Vagina (tissue), 2 donors: ENCODE measurements at regions not wholly inside any gene's neighbourhood (a gene's known extent, or its start where the extent isn't known, plus 50 kb on each side); places are given as distances from the start of the nearest gene placed in this dataset.
"Not testable (repeated sequence)": the region's sequence is repeated elsewhere in the genome, so short reads cannot be mapped to it uniquely, and the experiment has no call there.

Source experiments
- DNase-seq, 2 donors: peaks; one replicate each; pipeline ENCODE4 v3.0.0-alpha.2; 2017; ENCODE audit errors: extremely low spot score in 2 of 2
- H3K27ac ChIP-seq: fragments of 200-600 bp; sonication (generic); one replicate; pipeline ENCODE4 v1.5.1; 2019
- H3K27me3 ChIP-seq: fragments of 200-600 bp; sonication (generic); one replicate; pipeline ENCODE4 v1.5.1; 2019
- H3K36me3 ChIP-seq, 2 donors: fragments of 200-600 bp; sonication (generic); one replicate each; pipeline ENCODE4 v1.5.1; 2017 to 2019
- H3K4me1 ChIP-seq: fragments of 200-600 bp; sonication (generic); one replicate; pipeline ENCODE4 v1.5.1; 2019
- H3K4me3 ChIP-seq, 2 donors: fragments of 200-600 bp; sonication (generic); 1 replicate in 1 of 2; 2 replicates in 1 of 2; pipeline ENCODE4 v1.5.1; 2016 to 2019
- H3K9me3 ChIP-seq: fragments of 200-600 bp; sonication (generic); one replicate; pipeline ENCODE4 v1.5.1; 2019
- CTCF ChIP-seq, 3 experiments: fragments of 450-650 bp in 2 of 3; fragments of 200-600 bp in 1 of 3; sonication (generic) in 1 of 3; IDR thresholded peaks; one replicate each; pipeline ENCODE4 v1.5.1; 2017 to 2019; ENCODE audit warnings: antibody characterized with exemption in 3 of 3, mild to moderate bottlenecking in 2 of 3, moderate library complexity in 2 of 3
- POLR2A ChIP-seq, 2 donors: fragments of 450-650 bp; IDR thresholded peaks; one replicate each; pipeline ENCODE4 v1.6.1; 2017; ENCODE audit warnings: antibody characterized with exemption in 2 of 2, mild to moderate bottlenecking in 2 of 2, moderate library complexity in 2 of 2
- POLR2AphosphoS5 ChIP-seq, 2 donors: sonication (generic); formaldehyde crosslinking; IDR thresholded peaks; one replicate each; pipeline ENCODE4 v1.9.0; 2017; ENCODE audit warnings: antibody characterized with exemption in 2 of 2, mild to moderate bottlenecking in 2 of 2, low read depth in 1 of 2; ENCODE audit not compliant: insufficient read depth in 1 of 2
- intact Hi-C: fragments of 100-400 bp; cut with DNase I; formaldehyde crosslinking; loops from one replicate; pipeline ENCODE4 v1.15.1; 2023

DNA sequence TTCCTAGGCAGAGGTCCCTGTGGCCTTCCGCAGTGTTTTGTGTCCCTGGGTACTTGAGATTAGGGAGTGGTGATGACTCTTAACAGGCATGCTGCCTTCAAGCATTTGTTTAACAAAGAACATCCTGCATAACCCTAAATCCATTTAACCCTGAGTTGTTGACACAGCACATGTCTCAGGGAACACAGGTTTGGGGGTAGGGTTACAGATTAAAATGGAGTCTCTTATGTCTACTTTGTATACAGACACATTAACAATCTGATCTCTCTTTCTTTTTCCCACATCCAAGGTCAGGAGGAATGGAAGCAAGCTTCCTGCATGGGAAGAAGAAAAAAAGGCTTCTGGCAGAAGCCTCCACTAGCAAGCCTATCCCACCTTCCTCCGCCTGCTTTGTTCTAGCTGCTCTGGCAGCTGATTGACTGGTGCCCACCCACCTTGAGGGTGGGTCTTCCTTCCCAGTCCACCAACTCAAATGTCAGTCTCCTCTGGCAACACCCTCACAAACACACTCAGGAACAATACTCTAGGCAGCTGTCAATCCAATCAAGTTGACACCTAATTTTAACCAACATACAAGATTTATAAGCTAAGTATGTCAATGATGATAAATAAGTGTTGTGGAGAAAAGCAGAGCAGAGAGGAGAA lies 176.5 kb upstream of the CCZ1B start:
- no peak for TF ChIP-seq CTCF (IDR thresholded peaks at IDR 0.05)
- TF ChIP-seq POLR2AphosphoS5 (IDR thresholded peaks at IDR 0.05; ENCODE audit: insufficient read depth in 1 of 2, low read depth in 1 of 2): no peak
- TF ChIP-seq POLR2A (IDR thresholded peaks at IDR 0.05): no peak
- Histone ChIP-seq H3K9me3 (no peaks in the 10 kb centered on the region), H3K27ac (no peak overlapping the region), H3K36me3 (no peaks in the 10 kb centered on the region), H3K4me1 (no peaks in the 10 kb centered on the region), H3K27me3 (no peaks in the 10 kb centered on the region), H3K4me3 (no peak overlapping the region)
- intact Hi-C loops: no loop called here
- DNase-seq: no peak

DNA sequence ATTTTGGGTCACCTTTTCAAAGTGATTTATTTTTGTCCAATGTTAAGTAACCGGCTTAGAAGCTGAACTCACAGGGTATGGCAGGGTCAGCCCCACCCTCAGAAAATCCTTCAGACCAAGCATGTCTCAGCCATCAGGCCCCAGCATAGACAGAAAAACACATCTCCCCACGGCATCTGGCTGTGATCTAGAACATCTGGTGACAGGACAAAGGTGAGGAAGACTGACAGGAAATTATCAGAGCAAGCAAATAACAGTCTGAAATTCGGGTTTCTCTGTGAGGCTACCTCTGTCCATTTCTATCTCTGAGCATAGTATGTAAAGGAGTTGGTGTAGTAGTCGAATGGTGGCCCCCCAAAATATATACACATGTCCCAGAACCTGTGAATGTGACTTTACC lies 177.0 kb upstream of the C1GALT1 start:
- H3K27me3 ChIP-seq: no peaks in the 10 kb centered on the region
- no peaks in the 10 kb centered on the region for H3K36me3 ChIP-seq
- DNase-seq: no peak
- no peak for TF ChIP-seq CTCF (IDR thresholded peaks at IDR 0.05)
- no peak for TF ChIP-seq POLR2A (IDR thresholded peaks at IDR 0.05)
- no peak for TF ChIP-seq POLR2AphosphoS5 (IDR thresholded peaks at IDR 0.05; ENCODE audit: insufficient read depth in 1 of 2, low read depth in 1 of 2)
- no peak overlapping the region for H3K27ac ChIP-seq
- H3K9me3 ChIP-seq: no peaks in the 10 kb centered on the region
- no peak overlapping the region for H3K4me3 ChIP-seq
- H3K4me1 ChIP-seq: no peaks in the 10 kb centered on the region
- intact Hi-C loops: no loop called here

DNA sequence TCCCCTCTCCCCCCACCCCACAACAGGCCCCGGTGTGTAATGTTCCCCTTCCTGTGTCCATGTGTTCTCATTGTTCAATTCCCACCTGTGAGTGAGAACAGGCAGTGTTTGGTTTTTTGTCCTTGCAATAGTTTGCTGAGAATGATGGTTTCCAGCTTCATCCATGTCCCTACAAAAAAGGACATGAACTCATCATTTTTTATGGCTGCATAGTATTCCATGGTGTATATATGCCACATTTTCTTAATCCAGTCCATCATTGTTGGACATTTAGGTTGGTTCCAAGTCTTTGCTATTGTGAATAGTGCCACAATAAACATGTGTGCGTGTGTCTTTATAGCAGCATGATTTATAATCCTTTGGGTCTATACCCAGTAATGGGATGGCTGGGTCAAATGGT lies 176.4 kb upstream of the C1GALT1 start:
- H3K27me3 ChIP-seq, DNase-seq, intact Hi-C loops, H3K9me3 ChIP-seq, H3K4me3 ChIP-seq, H3K4me1 ChIP-seq, H3K27ac ChIP-seq, H3K36me3 ChIP-seq: not testable (repeated sequence)

DNA sequence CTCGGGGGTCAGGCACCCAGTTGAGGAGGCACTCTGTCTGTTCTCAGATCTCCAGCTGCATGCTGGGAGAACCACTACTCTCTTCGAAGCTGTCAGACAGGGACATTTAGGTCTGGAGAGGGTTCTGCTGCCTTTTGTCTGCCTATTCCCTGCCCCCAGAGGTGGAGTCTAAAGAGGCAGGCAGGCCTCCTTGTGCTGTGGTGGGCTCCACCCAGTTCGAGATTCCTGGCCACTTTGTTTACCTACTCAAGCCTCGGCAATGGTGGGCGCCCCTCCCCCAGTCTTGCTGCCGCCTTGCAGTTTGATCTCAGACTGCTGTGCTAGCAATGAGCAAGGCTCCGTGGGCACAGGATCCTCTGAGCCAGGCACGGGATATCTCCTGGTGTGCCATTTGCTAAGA lies 171.1 kb upstream of the C1GALT1 start:
- H3K4me1 ChIP-seq, H3K36me3 ChIP-seq, H3K27ac ChIP-seq, H3K27me3 ChIP-seq, H3K9me3 ChIP-seq, H3K4me3 ChIP-seq, DNase-seq, intact Hi-C loops: not testable (repeated sequence)

- H3K4me3 ChIP-seq, DNase-seq, H3K4me1 ChIP-seq, H3K36me3 ChIP-seq, intact Hi-C loops, H3K9me3 ChIP-seq, H3K27ac ChIP-seq, H3K27me3 ChIP-seq: not testable (repeated sequence)
These were observed 170.6 kb upstream of the C1GALT1 start for GRCh38 chr7:7011751-7012150.

- no peak for DNase-seq
- TF ChIP-seq POLR2AphosphoS5 (IDR thresholded peaks at IDR 0.05; ENCODE audit: insufficient read depth in 1 of 2, low read depth in 1 of 2) (no peak), CTCF (IDR thresholded peaks at IDR 0.05) (no peak), POLR2A (IDR thresholded peaks at IDR 0.05) (no peak)
- no peaks in the 10 kb centered on the region for H3K9me3 ChIP-seq
These were observed 167.3 kb upstream of the C1GALT1 start for GRCh38 chr7:7014827-7015595.

More at GRCh38 chr7:7014827-7015595, 167.3 kb upstream of the C1GALT1 start:
- H3K4me3 ChIP-seq: no peak overlapping the region
- H3K4me1 ChIP-seq: no peaks in the 10 kb centered on the region
- H3K27ac ChIP-seq: no peak overlapping the region
- no peaks in the 10 kb centered on the region for H3K27me3 ChIP-seq
- intact Hi-C loops: no loop called here
- H3K36me3 ChIP-seq: no peaks in the 10 kb centered on the region
